Loucy (cell line): ENCODE measurements at regions not wholly inside any gene's neighbourhood (a gene's known extent, or its start where the extent isn't known, plus 50 kb on each side); places are given as distances from the start of the nearest gene placed in this dataset.

Experiments
- CTCF ChIP-seq: fragments of 200-600 bp; sonication (generic); conservative IDR thresholded peaks from 2 replicates; pipeline ENCODE4 v1.5.1; 2014; ENCODE audit warnings: mild to moderate bottlenecking, antibody characterized with exemption, low read length
- EZH2phosphoT487 ChIP-seq: fragments of 200-600 bp; IDR thresholded peaks from 2 replicates; pipeline ENCODE4 v1.6.1; 2018; ENCODE audit warnings: antibody characterized with exemption, mild to moderate bottlenecking, moderate library complexity, borderline replicate concordance

GRCh38 chr13:74571811-74572210 lies 437.6 kb upstream of the KLF12 start:
- TF ChIP-seq CTCF, result no peak
- no peak for TF ChIP-seq EZH2phosphoT487
